Stimulated activated naive CD8-positive, alpha-beta T cell treated with anti-CD3 and anti-CD28 coated beads, Interleukin-15, Interleukin-2, amounts not matched to agents 100 ng/mL and 50 ng/mL, for 24 hours (primary cell): ENCODE measurements at regions not wholly inside any gene's neighbourhood (a gene's known extent, or its start where the extent isn't known, plus 50 kb on each side); places are given as distances from the start of the nearest gene placed in this dataset.

Experiments
- H3K27ac Mint-ChIP-seq: one replicate; pipeline ENCODE4 v1.8.0; 2021; ENCODE audit warnings: mild to moderate bottlenecking, mixed read lengths
- H3K27me3 Mint-ChIP-seq: one replicate; pipeline ENCODE4 v1.8.0; 2021; ENCODE audit warnings: mixed read lengths
- H3K36me3 Mint-ChIP-seq: one replicate; pipeline ENCODE4 v1.8.0; 2021; ENCODE audit warnings: low read depth, mixed read lengths
- H3K4me1 Mint-ChIP-seq: one replicate; pipeline ENCODE4 v1.8.0; 2021; ENCODE audit warnings: low read depth, mixed read lengths
- H3K4me3 Mint-ChIP-seq: one replicate; pipeline ENCODE4 v1.8.0; 2021; ENCODE audit warnings: mild to moderate bottlenecking, mixed read lengths
- H3K9me3 Mint-ChIP-seq: one replicate; pipeline ENCODE4 v1.8.0; 2021; ENCODE audit warnings: mixed read lengths

- Mint-ChIP-seq H3K27me3 (no peaks in the 10 kb centered on the region), H3K27ac (no peak overlapping the region), H3K36me3 (no peaks in the 10 kb centered on the region), H3K9me3 (no peaks in the 10 kb centered on the region), H3K4me3 (no peak overlapping the region), H3K4me1 (no peaks in the 10 kb centered on the region)
Observed at GRCh38 chr6:92942549-92942948, 476.8 kb downstream of the EPHA7 start.

- Mint-ChIP-seq H3K27ac (no peak overlapping the region), H3K27me3 (no peaks in the 10 kb centered on the region)
Observed at GRCh38 chr6:92934625-92935024, 484.7 kb downstream of the EPHA7 start.

GRCh38 chr6:92930171-92930570 is 489.2 kb downstream of the EPHA7 start:
- Mint-ChIP-seq H3K27me3 (no peaks in the 10 kb centered on the region), H3K4me1 (no peaks in the 10 kb centered on the region), H3K36me3 (no peaks in the 10 kb centered on the region), H3K9me3 (peaks cover 14% of the 10 kb centered on the region), H3K27ac (no peak overlapping the region), H3K4me3 (no peak overlapping the region)

More at GRCh38 chr6:92934625-92935024, 484.7 kb downstream of the EPHA7 start:
- Mint-ChIP-seq H3K4me3 (no peak overlapping the region), H3K36me3 (no peaks in the 10 kb centered on the region), H3K9me3 (peaks cover 10% of the 10 kb centered on the region), H3K4me1 (no peaks in the 10 kb centered on the region)

GRCh38 chr6:92922216-92922806 is 497.0 kb downstream of the EPHA7 start:
- H3K4me1 Mint-ChIP-seq, result no peaks in the 10 kb centered on the region
- no peak overlapping the region for H3K4me3 Mint-ChIP-seq
- no peaks in the 10 kb centered on the region for H3K9me3 Mint-ChIP-seq
- no peaks in the 10 kb centered on the region for H3K36me3 Mint-ChIP-seq
- H3K27me3 Mint-ChIP-seq, result no peaks in the 10 kb centered on the region
- H3K27ac Mint-ChIP-seq, result no peak overlapping the region

GRCh38 chr6:92915466-92915865 is 503.9 kb downstream of the EPHA7 start:
- Mint-ChIP-seq H3K27ac (no peak overlapping the region), H3K27me3 (no peaks in the 10 kb centered on the region), H3K4me1 (no peaks in the 10 kb centered on the region), H3K36me3 (no peaks in the 10 kb centered on the region), H3K9me3 (peaks cover 4% of the 10 kb centered on the region), H3K4me3 (no peak overlapping the region)

GRCh38 chr6:92911301-92911700 is 508.1 kb downstream of the EPHA7 start:
- Mint-ChIP-seq H3K4me1 (no peaks in the 10 kb centered on the region), H3K36me3 (no peaks in the 10 kb centered on the region), H3K27me3 (no peaks in the 10 kb centered on the region), H3K4me3 (no peak overlapping the region), H3K9me3 (peaks cover 10% of the 10 kb centered on the region), H3K27ac (no peak overlapping the region)

- no peaks in the 10 kb centered on the region for H3K36me3 Mint-ChIP-seq
- H3K4me3 Mint-ChIP-seq, result no peak overlapping the region
Observed at GRCh38 chr6:92910646-92911045, 508.7 kb downstream of the EPHA7 start.

GRCh38 chr6:92906385-92906784 is 513.0 kb downstream of the EPHA7 start:
- H3K36me3 Mint-ChIP-seq, result no peaks in the 10 kb centered on the region
- no peaks in the 10 kb centered on the region for H3K4me1 Mint-ChIP-seq
- H3K27ac Mint-ChIP-seq, result no peak overlapping the region
- H3K4me3 Mint-ChIP-seq, result no peak overlapping the region
- no peaks in the 10 kb centered on the region for H3K27me3 Mint-ChIP-seq
- peaks cover 6% of the 10 kb centered on the region for H3K9me3 Mint-ChIP-seq

More at GRCh38 chr6:92910646-92911045, 508.7 kb downstream of the EPHA7 start:
- H3K9me3 Mint-ChIP-seq, result peaks cover 10% of the 10 kb centered on the region
- H3K27me3 Mint-ChIP-seq, result no peaks in the 10 kb centered on the region
- no peak overlapping the region for H3K27ac Mint-ChIP-seq
- no peaks in the 10 kb centered on the region for H3K4me1 Mint-ChIP-seq

- Mint-ChIP-seq H3K4me3 (no peak overlapping the region), H3K27ac (no peak overlapping the region), H3K36me3 (no peaks in the 10 kb centered on the region), H3K27me3 (no peaks in the 10 kb centered on the region), H3K9me3 (peaks cover 4% of the 10 kb centered on the region), H3K4me1 (no peaks in the 10 kb centered on the region)
Observed at GRCh38 chr6:92893741-92894140, 525.6 kb downstream of the EPHA7 start.

GRCh38 chr6:92892626-92893170 is 526.7 kb downstream of the EPHA7 start:
- Mint-ChIP-seq H3K36me3 (no peaks in the 10 kb centered on the region), H3K4me3 (no peak overlapping the region), H3K4me1 (no peaks in the 10 kb centered on the region), H3K27ac (no peak overlapping the region), H3K27me3 (no peaks in the 10 kb centered on the region), H3K9me3 (peaks cover 4% of the 10 kb centered on the region)

GRCh38 chr6:92888316-92888715 is 531.0 kb downstream of the EPHA7 start:
- Mint-ChIP-seq H3K36me3 (no peaks in the 10 kb centered on the region), H3K27me3 (no peaks in the 10 kb centered on the region), H3K27ac (no peak overlapping the region), H3K9me3 (peaks cover 10% of the 10 kb centered on the region), H3K4me3 (no peak overlapping the region), H3K4me1 (no peaks in the 10 kb centered on the region)

- H3K36me3 Mint-ChIP-seq, result no peaks in the 10 kb centered on the region
- no peak overlapping the region for H3K27ac Mint-ChIP-seq
- no peaks in the 10 kb centered on the region for H3K27me3 Mint-ChIP-seq
- H3K4me1 Mint-ChIP-seq, result no peaks in the 10 kb centered on the region
- H3K9me3 Mint-ChIP-seq, result peaks cover 10% of the 10 kb centered on the region
- H3K4me3 Mint-ChIP-seq, result no peak overlapping the region
Observed at GRCh38 chr6:92887871-92888270, 531.5 kb downstream of the EPHA7 start.

- Mint-ChIP-seq H3K27ac (no peak overlapping the region), H3K4me1 (no peaks in the 10 kb centered on the region), H3K36me3 (no peaks in the 10 kb centered on the region), H3K9me3 (peaks cover 15% of the 10 kb centered on the region), H3K4me3 (no peak overlapping the region), H3K27me3 (no peaks in the 10 kb centered on the region)
Observed at GRCh38 chr6:92879526-92879925, 539.8 kb downstream of the EPHA7 start.

GRCh38 chr6:92864966-92865555 is 554.3 kb downstream of the EPHA7 start:
- Mint-ChIP-seq H3K36me3 (no peaks in the 10 kb centered on the region), H3K4me1 (no peaks in the 10 kb centered on the region), H3K4me3 (no peak overlapping the region), H3K9me3 (peaks cover 10% of the 10 kb centered on the region), H3K27ac (no peak overlapping the region), H3K27me3 (no peaks in the 10 kb centered on the region)

GRCh38 chr6:92849636-92850035 is 569.7 kb downstream of the EPHA7 start:
- Mint-ChIP-seq H3K36me3 (no peaks in the 10 kb centered on the region), H3K4me1 (no peaks in the 10 kb centered on the region), H3K9me3 (peaks cover 4% of the 10 kb centered on the region), H3K27me3 (no peaks in the 10 kb centered on the region), H3K27ac (no peak overlapping the region), H3K4me3 (no peak overlapping the region)

- no peak overlapping the region for H3K27ac Mint-ChIP-seq
Observed at GRCh38 chr6:92848901-92849300, 570.5 kb downstream of the EPHA7 start.

More at GRCh38 chr6:92848901-92849300, 570.5 kb downstream of the EPHA7 start:
- Mint-ChIP-seq H3K27me3 (no peaks in the 10 kb centered on the region), H3K4me1 (no peaks in the 10 kb centered on the region), H3K4me3 (no peak overlapping the region), H3K9me3 (peaks cover 4% of the 10 kb centered on the region), H3K36me3 (no peaks in the 10 kb centered on the region)
